Activated CD4-positive, alpha-beta T cell treated with anti-CD3 and anti-CD28 coated beads for 36 hours (primary cell): ENCODE measurements at regions not wholly inside any gene's neighbourhood (a gene's known extent, or its start where the extent isn't known, plus 50 kb on each side); places are given as distances from the start of the nearest gene placed in this dataset.
"Not testable (repeated sequence)": the region's sequence is repeated elsewhere in the genome, so short reads cannot be mapped to it uniquely, and the experiment has no call there.

Experiments
- ATAC-seq: fragments of 200-7000 bp; cut with Tn5 transposase; one replicate; pipeline ENCODE4 v1.10.0; 2021; ENCODE audit warnings: mild to moderate bottlenecking, moderate library complexity
- CTCF ChIA-PET: fragments of 350-600 bp; sonication (Branson Sonifier 250); formaldehyde crosslinking; loops from one replicate; lab custom pipeline; 2021; ENCODE audit warnings: antibody characterized with exemption; lab: Charles Lee
- POLR2A ChIA-PET: fragments of 350-600 bp; sonication (Branson Sonifier 250); formaldehyde crosslinking; loops from one replicate; lab custom pipeline; 2021; ENCODE audit warnings: antibody characterized with exemption, inconsistent platforms; lab: Charles Lee
- DNase-seq: peaks from one replicate; pipeline ENCODE4 v3.0.0-alpha.2; 2020
- H3K27ac Mint-ChIP-seq: one replicate; pipeline ENCODE4 v1.8.0; 2021; ENCODE audit warnings: mixed read lengths
- H3K27me3 Mint-ChIP-seq: one replicate; pipeline ENCODE4 v1.8.0; 2021; ENCODE audit warnings: mixed read lengths
- H3K36me3 Mint-ChIP-seq: one replicate; pipeline ENCODE4 v1.8.0; 2021; ENCODE audit warnings: low read depth, mixed read lengths
- H3K4me1 Mint-ChIP-seq: one replicate; pipeline ENCODE4 v1.8.0; 2021; ENCODE audit warnings: mixed read lengths
- H3K4me3 Mint-ChIP-seq: one replicate; pipeline ENCODE4 v1.8.0; 2021; ENCODE audit warnings: mild to moderate bottlenecking, moderate library complexity, mixed read lengths
- H3K9me3 Mint-ChIP-seq: one replicate; pipeline ENCODE4 v1.8.0; 2021; ENCODE audit warnings: low read depth, mixed read lengths
- intact Hi-C, 2 experiments: fragments of 100-400 bp; cut with DNase I in 1 of 2; cut with micrococcal nuclease in 1 of 2; formaldehyde crosslinking; loops; one replicate each; pipeline versions ENCODE4 v1.14.2 to v1.15.1; 2022 to 2024; cut with DNase I, micrococcal nuclease

DNA sequence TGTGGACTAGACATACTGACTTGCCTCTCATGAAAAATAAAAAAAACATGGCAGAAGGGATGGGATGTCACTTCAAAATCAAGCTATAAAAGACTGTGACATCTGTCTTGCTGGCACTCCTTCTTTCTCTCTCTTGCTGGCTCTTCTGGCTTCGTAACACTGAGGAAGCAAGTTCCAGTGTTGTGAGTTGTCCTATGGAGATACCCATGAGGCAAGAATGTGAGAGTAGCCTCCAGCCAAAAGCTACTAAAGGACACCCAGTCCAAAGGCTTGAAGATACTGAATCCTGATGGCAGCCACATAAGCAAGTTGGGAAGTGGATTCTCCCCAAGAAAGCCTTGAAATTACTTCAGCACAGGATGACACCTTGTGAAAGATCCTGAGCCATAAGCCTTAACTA, 376.1 kb upstream of the TMEFF2 start:
- DNase-seq = no peak
- ChIA-PET CTCF (interaction anchor here (1.3 kb wide), 1 partner anchor 16 kb away, joined by 5 read pairs; no protein-coding TSS in a partner anchor), POLR2A (no interaction called here)
- Mint-ChIP-seq H3K4me1 (no peaks in the 10 kb centered on the region), H3K27ac (no peak overlapping the region), H3K9me3 (no peaks in the 10 kb centered on the region), H3K36me3 (no peaks in the 10 kb centered on the region), H3K27me3 (no peaks in the 10 kb centered on the region), H3K4me3 (no peak overlapping the region)
- intact Hi-C loops = no loop called here
- ATAC-seq = no peak

DNA sequence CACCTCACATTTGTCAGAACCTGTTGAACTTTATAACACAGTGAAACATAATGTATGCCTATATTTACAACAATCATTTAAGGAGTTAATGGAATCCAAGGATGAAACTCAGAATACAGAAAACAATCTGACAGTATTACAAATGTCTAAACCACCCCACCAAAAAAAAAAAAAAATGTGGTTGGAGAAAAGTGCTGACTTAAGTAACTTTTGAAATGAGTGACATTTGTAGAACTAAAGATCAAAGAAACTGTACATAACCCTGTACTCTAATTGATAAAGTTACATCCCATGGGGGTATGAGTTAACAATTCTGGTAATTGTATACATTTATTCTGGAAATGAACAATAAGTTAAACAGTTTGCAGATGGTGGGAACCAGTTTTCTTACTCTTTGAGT, 372.1 kb upstream of the TMEFF2 start:
- H3K27ac Mint-ChIP-seq = no peak overlapping the region
- ChIA-PET CTCF (no interaction called here), POLR2A (no interaction called here)
- no peaks in the 10 kb centered on the region for H3K36me3 Mint-ChIP-seq
- no peaks in the 10 kb centered on the region for H3K27me3 Mint-ChIP-seq
- ATAC-seq (no peak), DNase-seq (no peak)
- H3K4me3 Mint-ChIP-seq = no peak overlapping the region
- H3K9me3 Mint-ChIP-seq = no peaks in the 10 kb centered on the region
- intact Hi-C loops = no loop called here
- H3K4me1 Mint-ChIP-seq = no peaks in the 10 kb centered on the region

- Mint-ChIP-seq H3K27me3 (no peaks in the 10 kb centered on the region), H3K36me3 (no peaks in the 10 kb centered on the region), H3K4me3 (no peak overlapping the region), H3K27ac (no peak overlapping the region), H3K4me1 (no peaks in the 10 kb centered on the region), H3K9me3 (no peaks in the 10 kb centered on the region)
- ChIA-PET POLR2A (no interaction called here), CTCF (no interaction called here)
- no peak for ATAC-seq
- intact Hi-C loops = no loop called here
- no peak for DNase-seq
Observed at GRCh38 chr2:192560326-192560725, 365.6 kb upstream of the TMEFF2 start.

DNA sequence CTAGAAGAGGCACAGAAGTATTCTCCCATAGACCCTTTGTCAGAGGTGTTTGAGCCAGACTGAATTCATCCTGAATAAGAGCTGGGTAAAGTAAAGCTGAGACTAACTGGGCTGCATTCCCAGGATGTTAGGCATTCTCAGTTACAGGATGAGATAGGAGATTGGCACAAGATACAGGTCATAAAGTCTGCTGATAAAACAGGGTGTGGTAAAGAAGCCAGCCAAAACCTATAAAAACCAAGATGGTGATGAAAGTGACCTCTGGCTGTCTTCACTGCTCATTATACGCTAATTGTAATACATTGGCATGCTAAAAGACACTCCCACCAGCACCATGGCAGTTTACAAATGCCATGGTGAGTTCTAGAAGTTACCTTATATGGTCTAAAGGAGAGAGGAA, 364.9 kb upstream of the TMEFF2 start:
- no peaks in the 10 kb centered on the region for H3K4me1 Mint-ChIP-seq
- intact Hi-C loops = no loop called here
- H3K9me3 Mint-ChIP-seq = no peaks in the 10 kb centered on the region
- no peaks in the 10 kb centered on the region for H3K36me3 Mint-ChIP-seq
- ChIA-PET CTCF (no interaction called here), POLR2A (no interaction called here)
- H3K27ac Mint-ChIP-seq = no peak overlapping the region
- no peak for DNase-seq
- H3K27me3 Mint-ChIP-seq = no peaks in the 10 kb centered on the region
- H3K4me3 Mint-ChIP-seq = no peak overlapping the region
- no peak for ATAC-seq

DNA sequence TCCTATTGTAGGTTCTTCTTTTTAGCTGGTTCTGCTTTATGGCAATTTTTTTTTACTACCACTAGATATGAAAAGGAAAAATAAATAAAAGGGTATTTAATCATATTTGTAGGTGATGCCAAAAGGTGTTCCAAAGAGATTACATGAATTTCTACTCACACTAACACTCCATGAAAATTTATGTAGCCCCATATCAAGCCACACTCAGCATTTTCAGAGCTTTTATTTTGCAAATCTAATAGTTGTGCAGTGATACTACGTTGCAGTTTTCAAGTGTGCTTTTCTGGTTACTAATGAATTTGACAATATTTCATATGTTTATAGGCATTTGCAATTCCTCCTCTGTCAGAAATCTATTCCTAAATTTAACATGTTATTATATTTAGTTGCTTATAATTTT, 363.9 kb upstream of the TMEFF2 start:
- no peaks in the 10 kb centered on the region for H3K36me3 Mint-ChIP-seq
- intact Hi-C loops = no loop called here
- no peaks in the 10 kb centered on the region for H3K27me3 Mint-ChIP-seq
- no peak overlapping the region for H3K27ac Mint-ChIP-seq
- DNase-seq = no peak
- no peak overlapping the region for H3K4me3 Mint-ChIP-seq
- ATAC-seq = no peak
- no peaks in the 10 kb centered on the region for H3K4me1 Mint-ChIP-seq
- ChIA-PET POLR2A (no interaction called here), CTCF (no interaction called here)
- no peaks in the 10 kb centered on the region for H3K9me3 Mint-ChIP-seq

DNA sequence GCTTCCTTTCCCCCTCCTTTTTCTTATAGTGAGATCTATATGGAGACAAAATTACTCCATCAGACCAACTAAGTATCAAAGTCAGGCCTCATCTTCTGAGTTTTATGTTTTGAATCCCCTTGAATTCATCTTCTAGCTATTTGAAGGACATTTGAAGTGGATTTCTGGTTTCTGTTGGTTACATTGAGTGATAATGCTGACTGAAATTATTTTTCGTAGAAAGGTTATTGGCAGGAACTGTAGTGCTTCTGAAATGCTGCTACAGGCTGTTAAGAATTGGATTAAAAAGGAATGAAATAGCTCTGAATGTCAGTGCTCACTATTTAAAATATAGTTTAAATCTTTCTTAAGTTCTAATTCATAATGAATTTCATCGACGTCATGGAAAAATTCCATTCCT, 361.0 kb upstream of the TMEFF2 start:
- no peaks in the 10 kb centered on the region for H3K27me3 Mint-ChIP-seq
- DNase-seq (no peak), ATAC-seq (no peak)
- no peaks in the 10 kb centered on the region for H3K4me1 Mint-ChIP-seq
- H3K4me3 Mint-ChIP-seq = no peak overlapping the region
- H3K36me3 Mint-ChIP-seq = no peaks in the 10 kb centered on the region
- intact Hi-C loops = no loop called here
- H3K27ac Mint-ChIP-seq = no peak overlapping the region
- ChIA-PET CTCF (interaction anchor here (2.0 kb wide), 1 partner anchor 16 kb away, joined by 5 read pairs; no protein-coding TSS in a partner anchor), POLR2A (no interaction called here)
- no peaks in the 10 kb centered on the region for H3K9me3 Mint-ChIP-seq

- H3K4me3 Mint-ChIP-seq = no peak overlapping the region
- intact Hi-C loops = no loop called here
- no peaks in the 10 kb centered on the region for H3K36me3 Mint-ChIP-seq
- H3K27me3 Mint-ChIP-seq = no peaks in the 10 kb centered on the region
- CTCF ChIA-PET = interaction anchor here (0.8 kb wide), 1 partner anchor 690 kb away, joined by 3 read pairs; no protein-coding TSS in a partner anchor
- H3K4me1 Mint-ChIP-seq = no peaks in the 10 kb centered on the region
- DNase-seq = no peak
- no peak overlapping the region for H3K27ac Mint-ChIP-seq
- ATAC-seq = no peak
- POLR2A ChIA-PET = no interaction called here
- no peaks in the 10 kb centered on the region for H3K9me3 Mint-ChIP-seq
Observed at GRCh38 chr2:192551760-192552159, 357.0 kb upstream of the TMEFF2 start.

DNA sequence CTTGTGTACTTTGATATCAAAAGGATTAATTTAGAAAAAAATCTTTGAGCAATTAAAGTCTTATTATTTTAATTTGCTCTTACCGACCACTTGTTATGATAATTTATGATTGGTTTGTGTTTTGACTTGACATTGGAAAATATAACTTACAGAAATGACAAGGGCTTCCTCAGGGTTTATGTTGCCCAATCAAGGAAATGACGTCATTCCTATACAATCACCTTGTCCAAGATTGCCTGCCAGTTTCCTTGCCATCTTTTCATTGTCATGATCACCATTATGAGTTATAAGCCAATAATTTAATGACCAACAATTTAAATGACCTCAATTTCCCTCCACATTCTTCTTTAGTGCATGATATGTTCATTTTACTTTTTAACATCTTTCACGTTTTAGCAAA, 351.8 kb upstream of the TMEFF2 start:
- ChIA-PET POLR2A (no interaction called here), CTCF (no interaction called here)
- intact Hi-C loops = no loop called here
- no peak for ATAC-seq
- Mint-ChIP-seq H3K36me3 (no peaks in the 10 kb centered on the region), H3K27ac (no peak overlapping the region), H3K27me3 (no peaks in the 10 kb centered on the region), H3K9me3 (no peaks in the 10 kb centered on the region), H3K4me1 (no peaks in the 10 kb centered on the region), H3K4me3 (no peak overlapping the region)
- no peak for DNase-seq

- ATAC-seq (no peak), DNase-seq (no peak)
- CTCF ChIA-PET = no interaction called here
- POLR2A ChIA-PET = no interaction called here
- intact Hi-C loops = no loop called here
- Mint-ChIP-seq H3K27ac (no peak overlapping the region), H3K36me3 (no peaks in the 10 kb centered on the region), H3K4me1 (no peaks in the 10 kb centered on the region), H3K27me3 (no peaks in the 10 kb centered on the region), H3K9me3 (no peaks in the 10 kb centered on the region), H3K4me3 (no peak overlapping the region)
Observed at GRCh38 chr2:192544371-192544955, 349.7 kb upstream of the TMEFF2 start.

- CTCF ChIA-PET, H3K4me1 Mint-ChIP-seq, DNase-seq, H3K4me3 Mint-ChIP-seq, H3K27me3 Mint-ChIP-seq, intact Hi-C loops, H3K27ac Mint-ChIP-seq, ATAC-seq, POLR2A ChIA-PET, H3K36me3 Mint-ChIP-seq, H3K9me3 Mint-ChIP-seq: not testable (repeated sequence)
Observed at GRCh38 chr2:192542148-192543066, 347.7 kb upstream of the TMEFF2 start.

- Mint-ChIP-seq H3K9me3 (no peaks in the 10 kb centered on the region), H3K27me3 (no peaks in the 10 kb centered on the region), H3K4me1 (no peaks in the 10 kb centered on the region), H3K27ac (no peak overlapping the region), H3K4me3 (no peak overlapping the region), H3K36me3 (no peaks in the 10 kb centered on the region)
- CTCF ChIA-PET = no interaction called here
- ATAC-seq (no peak), DNase-seq (no peak)
- intact Hi-C loops = no loop called here
- POLR2A ChIA-PET = no interaction called here
Observed at GRCh38 chr2:192539306-192539705, 344.6 kb upstream of the TMEFF2 start.

- ATAC-seq = no peak
- Mint-ChIP-seq H3K4me1 (no peaks in the 10 kb centered on the region), H3K4me3 (no peak overlapping the region), H3K36me3 (no peaks in the 10 kb centered on the region), H3K27me3 (no peaks in the 10 kb centered on the region), H3K27ac (no peak overlapping the region), H3K9me3 (no peaks in the 10 kb centered on the region)
- no peak for DNase-seq
- POLR2A ChIA-PET = no interaction called here
- CTCF ChIA-PET = no interaction called here
- intact Hi-C loops = no loop called here
Observed at GRCh38 chr2:192536922-192537624, 342.3 kb upstream of the TMEFF2 start.
